Kidney epithelial cell (primary cell): ENCODE measurements at regions not wholly inside any gene's neighbourhood (a gene's known extent, or its start where the extent isn't known, plus 50 kb on each side); places are given as distances from the start of the nearest gene placed in this dataset.

ENCODE experiments used
- DNase-seq: peaks from one replicate; pipeline ENCODE4 v3.0.0-alpha.2; 2010; ENCODE audit warnings: low read depth
- H3K27me3 ChIP-seq: 2 replicates; pipeline ENCODE4 v1.6.0; 2011; ENCODE audit warnings: low read length; ENCODE audit not compliant: control insufficient read depth, insufficient read depth
- H3K36me3 ChIP-seq: 2 replicates; pipeline ENCODE4 v1.5.1; 2011; ENCODE audit warnings: low read length; ENCODE audit not compliant: control insufficient read depth, insufficient read depth
- H3K4me3 ChIP-seq: 2 replicates; pipeline ENCODE4 v1.5.1; 2011; ENCODE audit warnings: low read depth, mild to moderate bottlenecking, control low read depth, low read length
- CTCF ChIP-seq: IDR thresholded peaks from 2 replicates; pipeline ENCODE4 v1.5.1; 2011; ENCODE audit warnings: mild to moderate bottlenecking, moderate library complexity, low read length, control low read depth, inconsistent platforms; ENCODE audit not compliant: insufficient read depth, poor library complexity, severe bottlenecking

GRCh38 chr1:34479731-34480130 is 275.1 kb upstream of the GJB5 start:
- no peak for TF ChIP-seq CTCF
- no peaks in the 10 kb centered on the region for H3K27me3 ChIP-seq
- no peak for DNase-seq
- no peaks in the 10 kb centered on the region for H3K36me3 ChIP-seq
- no peak overlapping the region for H3K4me3 ChIP-seq

- Histone ChIP-seq H3K4me3 (no peak overlapping the region), H3K36me3 (no peaks in the 10 kb centered on the region), H3K27me3 (no peaks in the 10 kb centered on the region)
- no peak for TF ChIP-seq CTCF
- no peak for DNase-seq
These were observed 266.7 kb upstream of the GJB5 start for GRCh38 chr1:34488080-34488708.

GRCh38 chr1:34500451-34500850 is 254.4 kb upstream of the GJB5 start:
- no peak for TF ChIP-seq CTCF
- no peaks in the 10 kb centered on the region for H3K27me3 ChIP-seq
- DNase-seq, result no peak
- H3K36me3 ChIP-seq, result no peaks in the 10 kb centered on the region
- no peak overlapping the region for H3K4me3 ChIP-seq

GRCh38 chr1:34511802-34512201 is 243.0 kb upstream of the GJB5 start:
- H3K4me3 ChIP-seq, result no peak overlapping the region
- DNase-seq, result no peak
- no peaks in the 10 kb centered on the region for H3K36me3 ChIP-seq
- TF ChIP-seq CTCF, result no peak
- no peaks in the 10 kb centered on the region for H3K27me3 ChIP-seq

- no peak for DNase-seq
These were observed 236.6 kb upstream of the GJB5 start for GRCh38 chr1:34518146-34518699.

More at GRCh38 chr1:34518146-34518699, 236.6 kb upstream of the GJB5 start:
- Histone ChIP-seq H3K27me3 (no peaks in the 10 kb centered on the region), H3K36me3 (no peaks in the 10 kb centered on the region), H3K4me3 (no peak overlapping the region)
- TF ChIP-seq CTCF, result no peak
